ENCODE measurements at regions not wholly inside any gene's neighbourhood (a gene's known extent, or its start where the extent isn't known, plus 50 kb on each side); places are given as distances from the start of the nearest gene placed in this dataset.
"Not testable (repeated sequence)": the region's sequence is repeated elsewhere in the genome, so short reads cannot be mapped to it uniquely, and the experiment has no call there.

GRCh38 chr10:121312587-121312986 is 285.7 kb downstream of the FGFR2 start:
- no peak for DNase-seq

GRCh38 chr10:121313119-121313875 is 284.9 kb downstream of the FGFR2 start:
- no peak for DNase-seq

GRCh38 chr10:121316432-121316831 is 281.8 kb downstream of the FGFR2 start:
- no peak for DNase-seq

- DNase-seq = no peak
Observed at GRCh38 chr10:121317374-121317773, 280.9 kb downstream of the FGFR2 start.

- no peak for DNase-seq
Observed at GRCh38 chr10:121322046-121322445, 276.2 kb downstream of the FGFR2 start.

GRCh38 chr10:121322776-121323175 is 275.5 kb downstream of the FGFR2 start:
- DNase-seq = no peak

- no peak for DNase-seq
Observed at GRCh38 chr10:121323443-121323842, 274.8 kb downstream of the FGFR2 start.

- no peak for DNase-seq
Observed at GRCh38 chr10:121324678-121325213, 273.5 kb downstream of the FGFR2 start.

GRCh38 chr10:121325490-121326231 is 272.6 kb downstream of the FGFR2 start:
- no peak for DNase-seq

GRCh38 chr10:121326905-121327304 is 271.3 kb downstream of the FGFR2 start:
- no peak for DNase-seq

- no peak for DNase-seq
Observed at GRCh38 chr10:121327727-121328126, 270.5 kb downstream of the FGFR2 start.

- DNase-seq = not testable (repeated sequence)
Observed at GRCh38 chr10:121329631-121330030, 268.6 kb downstream of the FGFR2 start.

- DNase-seq = no peak
Observed at GRCh38 chr10:121330563-121330962, 267.7 kb downstream of the FGFR2 start.

- no peak for DNase-seq
Observed at GRCh38 chr10:121332353-121332752, 265.9 kb downstream of the FGFR2 start.

GRCh38 chr10:121332829-121333765 is 265.1 kb downstream of the FGFR2 start:
- DNase-seq = no peak

GRCh38 chr10:121335386-121335925 is 262.8 kb downstream of the FGFR2 start:
- no peak for DNase-seq

- DNase-seq = no peak
Observed at GRCh38 chr10:121337427-121337826, 260.8 kb downstream of the FGFR2 start.

- DNase-seq = no peak
Observed at GRCh38 chr10:121338206-121338980, 259.9 kb downstream of the FGFR2 start.

- no peak for DNase-seq
Observed at GRCh38 chr10:121339114-121339513, 259.1 kb downstream of the FGFR2 start.

- DNase-seq = no peak
Observed at GRCh38 chr10:121340271-121340831, 257.9 kb downstream of the FGFR2 start.

GRCh38 chr10:121351540-121351939 is 246.7 kb downstream of the FGFR2 start:
- DNase-seq = no peak

Measured in OCI-M1 (cell line).